Activated CD4-positive, alpha-beta memory T cell treated with anti-CD3 and anti-CD28 coated beads for 36 hours (primary cell): ENCODE measurements at regions not wholly inside any gene's neighbourhood (a gene's known extent, or its start where the extent isn't known, plus 50 kb on each side); places are given as distances from the start of the nearest gene placed in this dataset.

ENCODE experiments used
- CTCF ChIA-PET: fragments of 350-600 bp; sonication (Branson Sonifier 250); formaldehyde crosslinking; loops from one replicate; lab custom pipeline; 2021; ENCODE audit warnings: antibody characterized with exemption, inconsistent platforms; lab: Charles Lee
- POLR2A ChIA-PET: fragments of 350-600 bp; sonication (Branson Sonifier 250); formaldehyde crosslinking; loops from one replicate; lab custom pipeline; 2021; ENCODE audit warnings: antibody characterized with exemption; lab: Charles Lee
- DNase-seq: peaks from one replicate; pipeline ENCODE4 v3.0.0-alpha.2; 2020
- H3K27ac Mint-ChIP-seq: one replicate; pipeline ENCODE4 v1.8.0; 2021; ENCODE audit warnings: mixed read lengths
- H3K27me3 Mint-ChIP-seq: one replicate; pipeline ENCODE4 v1.8.0; 2021; ENCODE audit warnings: mixed read lengths
- H3K36me3 Mint-ChIP-seq: one replicate; pipeline ENCODE4 v1.8.0; 2021; ENCODE audit warnings: mixed read lengths
- H3K4me1 Mint-ChIP-seq: one replicate; pipeline ENCODE4 v1.8.0; 2021; ENCODE audit warnings: low read depth, mixed read lengths
- H3K4me3 Mint-ChIP-seq: one replicate; pipeline ENCODE4 v1.8.0; 2021; ENCODE audit warnings: mild to moderate bottlenecking, mixed read lengths
- H3K9me3 Mint-ChIP-seq: one replicate; pipeline ENCODE4 v1.8.0; 2021; ENCODE audit warnings: mixed read lengths
- intact Hi-C: fragments of 100-400 bp; cut with micrococcal nuclease; formaldehyde crosslinking; loops from one replicate; pipeline ENCODE4 v1.15.1; 2023

- intact Hi-C loops, result no loop called here
- Mint-ChIP-seq H3K4me3 (no peak overlapping the region), H3K9me3 (no peaks in the 10 kb centered on the region), H3K36me3 (no peaks in the 10 kb centered on the region), H3K27ac (no peak overlapping the region), H3K27me3 (peaks cover 14% of the 10 kb centered on the region), H3K4me1 (no peaks in the 10 kb centered on the region)
- POLR2A ChIA-PET, result no interaction called here
- no peak for DNase-seq
- CTCF ChIA-PET, result no interaction called here
Observed at GRCh38 chr17:34465789-34466188, 102.8 kb upstream of the CCL1 start.

- no peaks in the 10 kb centered on the region for H3K9me3 Mint-ChIP-seq
- no peaks in the 10 kb centered on the region for H3K4me1 Mint-ChIP-seq
- ChIA-PET CTCF (no interaction called here), POLR2A (no interaction called here)
- peaks cover 16% of the 10 kb centered on the region for H3K27me3 Mint-ChIP-seq
- no peak overlapping the region for H3K4me3 Mint-ChIP-seq
- no peak for DNase-seq
- intact Hi-C loops, result no loop called here
- no peak overlapping the region for H3K27ac Mint-ChIP-seq
- no peaks in the 10 kb centered on the region for H3K36me3 Mint-ChIP-seq
Observed at GRCh38 chr17:34464812-34465211, 101.8 kb upstream of the CCL1 start.

- no peak for DNase-seq
- Mint-ChIP-seq H3K4me3 (no peak overlapping the region), H3K9me3 (no peaks in the 10 kb centered on the region), H3K36me3 (no peaks in the 10 kb centered on the region), H3K4me1 (no peaks in the 10 kb centered on the region), H3K27ac (no peak overlapping the region), H3K27me3 (peaks cover 28% of the 10 kb centered on the region)
- CTCF ChIA-PET, result no interaction called here
- intact Hi-C loops, result no loop called here
- POLR2A ChIA-PET, result no interaction called here
Observed at GRCh38 chr17:34458266-34458665, 95.2 kb upstream of the CCL1 start.

- peaks cover 30% of the 10 kb centered on the region for H3K27me3 Mint-ChIP-seq
Observed at GRCh38 chr17:34456121-34456520, 93.1 kb upstream of the CCL1 start.

GRCh38 chr17:34452769-34453168 lies 89.7 kb upstream of the CCL1 start:
- no peaks in the 10 kb centered on the region for H3K9me3 Mint-ChIP-seq
- no peak overlapping the region for H3K27ac Mint-ChIP-seq
- CTCF ChIA-PET, result no interaction called here
- DNase-seq, result no peak
- no peaks in the 10 kb centered on the region for H3K4me1 Mint-ChIP-seq
- POLR2A ChIA-PET, result no interaction called here
- H3K4me3 Mint-ChIP-seq, result no peak overlapping the region
- H3K36me3 Mint-ChIP-seq, result no peaks in the 10 kb centered on the region
- intact Hi-C loops, result no loop called here
- H3K27me3 Mint-ChIP-seq, result peaks cover 28% of the 10 kb centered on the region

More at GRCh38 chr17:34456121-34456520, 93.1 kb upstream of the CCL1 start:
- H3K4me3 Mint-ChIP-seq, result no peak overlapping the region
- no peaks in the 10 kb centered on the region for H3K9me3 Mint-ChIP-seq
- H3K4me1 Mint-ChIP-seq, result no peaks in the 10 kb centered on the region
- ChIA-PET CTCF (interaction anchor here (0.7 to 1.7 kb wide), 2 partner anchors 8 to 10 kb away, joined by 3 read pairs; no protein-coding TSS in a partner anchor), POLR2A (no interaction called here)
- H3K27ac Mint-ChIP-seq, result no peak overlapping the region
- H3K36me3 Mint-ChIP-seq, result no peaks in the 10 kb centered on the region
- intact Hi-C loops, result no loop called here
- DNase-seq, result no peak

GRCh38 chr17:34451313-34451712 lies 88.3 kb upstream of the CCL1 start:
- CTCF ChIA-PET, result no interaction called here
- H3K9me3 Mint-ChIP-seq, result no peaks in the 10 kb centered on the region
- H3K4me3 Mint-ChIP-seq, result no peak overlapping the region
- POLR2A ChIA-PET, result no interaction called here
- DNase-seq, result no peak
- no peaks in the 10 kb centered on the region for H3K36me3 Mint-ChIP-seq
- H3K27me3 Mint-ChIP-seq, result peaks cover 20% of the 10 kb centered on the region
- intact Hi-C loops, result no loop called here
- no peaks in the 10 kb centered on the region for H3K4me1 Mint-ChIP-seq
- no peak overlapping the region for H3K27ac Mint-ChIP-seq

GRCh38 chr17:34447406-34447805 lies 84.4 kb upstream of the CCL1 start:
- peaks cover 21% of the 10 kb centered on the region for H3K27me3 Mint-ChIP-seq
- H3K27ac Mint-ChIP-seq, result no peak overlapping the region
- POLR2A ChIA-PET, result no interaction called here
- H3K4me3 Mint-ChIP-seq, result no peak overlapping the region
- no peaks in the 10 kb centered on the region for H3K36me3 Mint-ChIP-seq
- intact Hi-C loops, result no loop called here
- no peaks in the 10 kb centered on the region for H3K4me1 Mint-ChIP-seq
- CTCF ChIA-PET, result interaction anchor here (1.2 to 2.1 kb wide), 2 partner anchors 26 to 191 kb away, joined by 3 to 6 read pairs; no protein-coding TSS in a partner anchor
- H3K9me3 Mint-ChIP-seq, result no peaks in the 10 kb centered on the region
- no peak for DNase-seq

GRCh38 chr17:34445101-34445500 lies 82.1 kb upstream of the CCL1 start:
- Mint-ChIP-seq H3K4me3 (no peak overlapping the region), H3K4me1 (no peaks in the 10 kb centered on the region), H3K36me3 (no peaks in the 10 kb centered on the region), H3K27me3 (peaks cover 34% of the 10 kb centered on the region), H3K27ac (no peak overlapping the region), H3K9me3 (no peaks in the 10 kb centered on the region)
- DNase-seq, result no peak
- CTCF ChIA-PET, result no interaction called here
- intact Hi-C loops, result no loop called here
- POLR2A ChIA-PET, result no interaction called here

- H3K9me3 Mint-ChIP-seq, result no peaks in the 10 kb centered on the region
Observed at GRCh38 chr17:34443619-34444469, 80.8 kb upstream of the CCL1 start.

GRCh38 chr17:34442387-34443111 lies 79.5 kb upstream of the CCL1 start:
- CTCF ChIA-PET, result no interaction called here

More at GRCh38 chr17:34443619-34444469, 80.8 kb upstream of the CCL1 start:
- Mint-ChIP-seq H3K36me3 (no peaks in the 10 kb centered on the region), H3K4me3 (no peak overlapping the region), H3K27me3 (peaks cover 29% of the 10 kb centered on the region), H3K4me1 (no peaks in the 10 kb centered on the region), H3K27ac (no peak overlapping the region)
- CTCF ChIA-PET, result no interaction called here
- intact Hi-C loops, result no loop called here
- DNase-seq, result peak; percentile 15
- POLR2A ChIA-PET, result no interaction called here

GRCh38 chr17:34437188-34437587 lies 74.2 kb upstream of the CCL1 start:
- POLR2A ChIA-PET, result no interaction called here
- H3K9me3 Mint-ChIP-seq, result no peaks in the 10 kb centered on the region

More at GRCh38 chr17:34442387-34443111, 79.5 kb upstream of the CCL1 start:
- H3K4me1 Mint-ChIP-seq, result no peaks in the 10 kb centered on the region
- POLR2A ChIA-PET, result no interaction called here
- H3K9me3 Mint-ChIP-seq, result no peaks in the 10 kb centered on the region
- no peak for DNase-seq
- no peaks in the 10 kb centered on the region for H3K36me3 Mint-ChIP-seq
- no peak overlapping the region for H3K4me3 Mint-ChIP-seq
- peaks cover 26% of the 10 kb centered on the region for H3K27me3 Mint-ChIP-seq
- intact Hi-C loops, result no loop called here
- H3K27ac Mint-ChIP-seq, result no peak overlapping the region

GRCh38 chr17:34436607-34437006 lies 73.6 kb upstream of the CCL1 start:
- H3K27me3 Mint-ChIP-seq, result peaks cover 9% of the 10 kb centered on the region
- POLR2A ChIA-PET, result interaction anchor here (0.6 kb wide), 1 partner anchor 50 kb away, joined by 3 read pairs; no protein-coding TSS in a partner anchor
- H3K36me3 Mint-ChIP-seq, result no peaks in the 10 kb centered on the region
- no peaks in the 10 kb centered on the region for H3K9me3 Mint-ChIP-seq
- CTCF ChIA-PET, result interaction anchor here (1.0 kb wide), 1 partner anchor 17 kb away, joined by 3 read pairs; no protein-coding TSS in a partner anchor
- H3K4me1 Mint-ChIP-seq, result no peaks in the 10 kb centered on the region
- intact Hi-C loops, result no loop called here
- DNase-seq, result no peak
- no peak overlapping the region for H3K4me3 Mint-ChIP-seq
- H3K27ac Mint-ChIP-seq, result no peak overlapping the region

More at GRCh38 chr17:34437188-34437587, 74.2 kb upstream of the CCL1 start:
- Mint-ChIP-seq H3K27ac (no peak overlapping the region), H3K4me3 (no peak overlapping the region), H3K36me3 (no peaks in the 10 kb centered on the region), H3K4me1 (no peaks in the 10 kb centered on the region), H3K27me3 (peaks cover 12% of the 10 kb centered on the region)
- DNase-seq, result no peak
- CTCF ChIA-PET, result interaction anchor here (1.0 kb wide), 1 partner anchor 17 kb away, joined by 3 read pairs; no protein-coding TSS in a partner anchor
- intact Hi-C loops, result no loop called here
